ENCODE measurements at regions not wholly inside any gene's neighbourhood (a gene's known extent, or its start where the extent isn't known, plus 50 kb on each side); places are given as distances from the start of the nearest gene placed in this dataset.

- no peak for DNase-seq
- Histone ChIP-seq H3K4me1 (no peaks in the 10 kb centered on the region), H3K4me3 (no peak overlapping the region), H3K9me3 (no peaks in the 10 kb centered on the region), H3K27me3 (ENCODE audit: low read depth) (no peaks in the 10 kb centered on the region), H3K36me3 (no peaks in the 10 kb centered on the region), H3K27ac (no peak overlapping the region)
- TF ChIP-seq CTCF (IDR thresholded peaks at IDR 0.05) = no peak
- no peak for ATAC-seq
- intact Hi-C loops (cut with DNase I) = no loop called here
Observed at GRCh38 chr7:25807086-25807611, 344.8 kb upstream of the NFE2L3 start.

- no peaks in the 10 kb centered on the region for H3K36me3 ChIP-seq
- H3K27ac ChIP-seq = no peak overlapping the region
- H3K27me3 ChIP-seq (ENCODE audit: low read depth) = no peaks in the 10 kb centered on the region
- DNase-seq (no peak), ATAC-seq (no peak)
- TF ChIP-seq CTCF (IDR thresholded peaks at IDR 0.05) = no peak
- H3K9me3 ChIP-seq = no peaks in the 10 kb centered on the region
- no peaks in the 10 kb centered on the region for H3K4me1 ChIP-seq
- no peak overlapping the region for H3K4me3 ChIP-seq
- intact Hi-C loops (cut with DNase I) = no loop called here
Observed at GRCh38 chr7:25809441-25809840, 342.6 kb upstream of the NFE2L3 start.

GRCh38 chr7:25812086-25812850, 339.7 kb upstream of the NFE2L3 start:
- Histone ChIP-seq H3K9me3 (no peaks in the 10 kb centered on the region), H3K4me3 (no peak overlapping the region), H3K4me1 (no peaks in the 10 kb centered on the region), H3K36me3 (no peaks in the 10 kb centered on the region), H3K27ac (no peak overlapping the region), H3K27me3 (ENCODE audit: low read depth) (no peaks in the 10 kb centered on the region)
- ATAC-seq (no peak), DNase-seq (no peak)
- intact Hi-C loops (cut with DNase I) = no loop called here
- no peak for TF ChIP-seq CTCF (IDR thresholded peaks at IDR 0.05)

- DNase-seq (no peak), ATAC-seq (no peak)
- intact Hi-C loops (cut with DNase I) = no loop called here
- TF ChIP-seq CTCF (IDR thresholded peaks at IDR 0.05) = no peak
- Histone ChIP-seq H3K27ac (no peak overlapping the region), H3K4me3 (no peak overlapping the region), H3K4me1 (no peaks in the 10 kb centered on the region), H3K27me3 (ENCODE audit: low read depth) (no peaks in the 10 kb centered on the region), H3K9me3 (no peaks in the 10 kb centered on the region), H3K36me3 (no peaks in the 10 kb centered on the region)
Observed at GRCh38 chr7:25813381-25813780, 338.6 kb upstream of the NFE2L3 start.

- no peaks in the 10 kb centered on the region for H3K9me3 ChIP-seq
- no peaks in the 10 kb centered on the region for H3K27me3 ChIP-seq (ENCODE audit: low read depth)
- no peak overlapping the region for H3K27ac ChIP-seq
- DNase-seq (no peak), ATAC-seq (no peak)
- no peaks in the 10 kb centered on the region for H3K36me3 ChIP-seq
- intact Hi-C loops (cut with DNase I) = no loop called here
- no peaks in the 10 kb centered on the region for H3K4me1 ChIP-seq
- no peak overlapping the region for H3K4me3 ChIP-seq
- TF ChIP-seq CTCF (IDR thresholded peaks at IDR 0.05) = no peak
Observed at GRCh38 chr7:25815711-25816110, 336.3 kb upstream of the NFE2L3 start.

Measured in lower lobe of right lung (tissue), 2 donors.